ENCODE measurements at regions not wholly inside any gene's neighbourhood (a gene's known extent, or its start where the extent isn't known, plus 50 kb on each side); places are given as distances from the start of the nearest gene placed in this dataset.
"Not testable (repeated sequence)": the region's sequence is repeated elsewhere in the genome, so short reads cannot be mapped to it uniquely, and the experiment has no call there.

GRCh38 chr14:104401785-104402184, 177.8 kb upstream of the C14orf180 start:
- peaks cover 28% of the 10 kb centered on the region for H3K27me3 Mint-ChIP-seq (ENCODE audit: insufficient read depth, unreplicated experiment)
- CTCF ChIA-PET = no interaction called here
- no TSS peak for BruUV-seq (replicated peaks)

DNA sequence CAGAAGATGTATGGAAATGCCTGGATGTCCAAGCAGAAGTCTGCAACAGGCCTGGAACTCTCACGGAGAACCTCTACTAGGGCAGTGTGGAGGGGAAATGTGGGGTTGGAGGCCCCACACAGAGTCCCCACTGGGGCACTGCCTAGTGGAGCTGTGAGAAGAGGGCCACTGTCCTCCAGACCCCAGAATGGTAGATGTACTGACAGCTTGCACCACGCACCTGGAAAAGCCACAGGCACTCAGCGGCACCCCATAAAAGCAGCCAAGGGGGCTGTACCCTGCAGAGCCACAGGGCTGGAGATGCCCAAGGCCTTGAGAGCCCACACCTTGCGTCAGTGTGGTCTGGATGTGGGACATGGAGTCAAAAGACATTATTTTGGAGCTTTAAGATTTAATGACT, 177.3 kb upstream of the C14orf180 start:
- intact Hi-C loops (cut with micrococcal nuclease; ENCODE audit: unreplicated experiment); H3K4me3 ChIP-seq (ENCODE audit: low read depth, low read length); POLR2A ChIA-PET; H3K4me1 ChIP-seq; CTCF ChIA-PET; H3K36me3 Mint-ChIP-seq (ENCODE audit: insufficient read depth, unreplicated experiment); H3K4me1 Mint-ChIP-seq (ENCODE audit: low read depth, unreplicated experiment); DNase-seq; H3K27ac Mint-ChIP-seq (ENCODE audit: unreplicated experiment); H3K9me3 ChIP-seq; BruUV-seq (replicated peaks); H3K4me3 Mint-ChIP-seq (ENCODE audit: unreplicated experiment); H3K36me3 ChIP-seq (ENCODE audit: control insufficient read depth, insufficient read depth, low read length); H3K27me3 ChIP-seq (replicated peaks; ENCODE audit: control insufficient read depth, insufficient read depth, low read length): not testable (repeated sequence)
- peaks cover 31% of the 10 kb centered on the region for H3K27me3 Mint-ChIP-seq (ENCODE audit: insufficient read depth, unreplicated experiment)
- H3K9me3 Mint-ChIP-seq (ENCODE audit: unreplicated experiment) = peaks cover 10% of the 10 kb centered on the region

More at GRCh38 chr14:104401785-104402184, 177.8 kb upstream of the C14orf180 start:
- intact Hi-C loops (cut with micrococcal nuclease; ENCODE audit: unreplicated experiment) = no loop called here
- no peaks in the 10 kb centered on the region; the same call in 1 of the 2 replicates for H3K27me3 ChIP-seq (replicated peaks; ENCODE audit: control insufficient read depth, insufficient read depth, low read length)
- DNase-seq = no peak
- no peaks in the 10 kb centered on the region for H3K36me3 ChIP-seq (ENCODE audit: control insufficient read depth, insufficient read depth, low read length)
- Mint-ChIP-seq H3K36me3 (ENCODE audit: insufficient read depth, unreplicated experiment) (no peaks in the 10 kb centered on the region), H3K9me3 (ENCODE audit: unreplicated experiment) (peaks cover 11% of the 10 kb centered on the region), H3K4me1 (ENCODE audit: low read depth, unreplicated experiment) (no peaks in the 10 kb centered on the region), H3K27ac (ENCODE audit: unreplicated experiment) (no peak overlapping the region), H3K4me3 (ENCODE audit: unreplicated experiment) (no peak overlapping the region)
- H3K9me3 ChIP-seq = no peaks in the 10 kb centered on the region; the same call in 1 of the 2 replicates
- no peak for TF ChIP-seq CTCF (IDR thresholded peaks at IDR 0.05; ENCODE audit: insufficient read depth in 1 of 2, low read depth in 1 of 2, low read length in 1 of 2, severe bottlenecking in 1 of 2, unreplicated experiment in 1 of 2)
- POLR2A ChIA-PET = no interaction called here
- no peak overlapping the region for H3K4me3 ChIP-seq (ENCODE audit: low read depth, low read length)
- no peaks in the 10 kb centered on the region for H3K4me1 ChIP-seq

DNA sequence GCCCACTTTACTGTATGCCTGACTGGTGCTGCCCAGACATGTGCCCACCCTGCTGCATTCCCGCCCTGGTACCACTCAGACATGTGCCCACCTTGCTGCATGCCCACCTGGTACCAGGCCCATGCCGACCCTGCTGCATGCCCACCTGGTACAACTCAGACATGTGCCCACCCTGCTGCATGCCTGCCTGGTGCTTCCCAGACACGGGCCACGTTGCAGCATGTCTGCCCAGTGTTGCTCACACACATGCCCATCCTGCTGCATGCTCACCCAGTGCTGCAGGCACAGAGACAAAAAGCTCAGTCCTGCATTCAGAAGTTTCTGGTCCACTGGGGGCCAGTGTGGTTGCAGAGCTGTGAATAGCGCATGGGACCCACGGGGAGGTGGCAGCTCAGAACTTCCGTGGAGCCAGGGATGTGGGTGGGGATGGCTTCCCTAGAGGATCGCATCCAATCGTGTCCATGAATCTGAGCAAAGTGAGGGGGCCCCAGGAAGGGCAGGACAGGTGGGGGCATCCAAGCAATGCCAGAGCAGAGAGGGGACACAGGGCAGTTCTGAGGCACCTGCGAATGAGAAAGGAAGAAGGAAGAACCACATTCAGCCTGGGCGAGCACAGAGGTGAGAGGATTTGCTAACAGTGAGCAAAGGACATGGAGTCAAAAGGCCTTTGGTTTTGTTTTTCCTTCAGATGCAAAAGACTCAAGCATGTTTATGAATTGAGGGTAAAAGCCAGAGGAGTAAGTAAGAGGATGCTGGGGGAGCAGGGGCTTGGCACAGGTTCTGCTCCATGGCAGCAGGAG, 175.9 kb upstream of the C14orf180 start:
- no peak for DNase-seq
- CTCF ChIA-PET = no interaction called here
- no peak for TF ChIP-seq CTCF (IDR thresholded peaks at IDR 0.05; ENCODE audit: insufficient read depth in 1 of 2, low read depth in 1 of 2, low read length in 1 of 2, severe bottlenecking in 1 of 2, unreplicated experiment in 1 of 2)

More for the DNA sequence above, 175.9 kb upstream of the C14orf180 start:
- no TSS peak for BruUV-seq (replicated peaks)
- POLR2A ChIA-PET = no interaction called here
- H3K4me3 ChIP-seq (ENCODE audit: low read depth, low read length) = no peak overlapping the region
- Mint-ChIP-seq H3K27me3 (ENCODE audit: insufficient read depth, unreplicated experiment) (peaks cover 32% of the 10 kb centered on the region), H3K36me3 (ENCODE audit: insufficient read depth, unreplicated experiment) (no peaks in the 10 kb centered on the region), H3K9me3 (ENCODE audit: unreplicated experiment) (peaks cover 6% of the 10 kb centered on the region), H3K4me3 (ENCODE audit: unreplicated experiment) (no peak overlapping the region), H3K4me1 (ENCODE audit: low read depth, unreplicated experiment) (no peaks in the 10 kb centered on the region), H3K27ac (ENCODE audit: unreplicated experiment) (no peak overlapping the region)
- no peaks in the 10 kb centered on the region for H3K4me1 ChIP-seq
- no peaks in the 10 kb centered on the region for H3K36me3 ChIP-seq (ENCODE audit: control insufficient read depth, insufficient read depth, low read length)
- H3K9me3 ChIP-seq = no peaks in the 10 kb centered on the region
- intact Hi-C loops (cut with micrococcal nuclease; ENCODE audit: unreplicated experiment) = no loop called here
- no peaks in the 10 kb centered on the region for H3K27me3 ChIP-seq (replicated peaks; ENCODE audit: control insufficient read depth, insufficient read depth, low read length)
